Right forelimb (tissue), 1 donor: ENCODE measurements at regions not wholly inside any gene's neighbourhood (a gene's known extent, or its start where the extent isn't known, plus 50 kb on each side); places are given as distances from the start of the nearest gene placed in this dataset.
"Not testable (repeated sequence)": the region's sequence is repeated elsewhere in the genome, so short reads cannot be mapped to it uniquely, and the experiment has no call there.

Source experiments
- DNase-seq: peaks from one replicate; pipeline ENCODE4 v3.0.0-alpha.2; 2018

DNA sequence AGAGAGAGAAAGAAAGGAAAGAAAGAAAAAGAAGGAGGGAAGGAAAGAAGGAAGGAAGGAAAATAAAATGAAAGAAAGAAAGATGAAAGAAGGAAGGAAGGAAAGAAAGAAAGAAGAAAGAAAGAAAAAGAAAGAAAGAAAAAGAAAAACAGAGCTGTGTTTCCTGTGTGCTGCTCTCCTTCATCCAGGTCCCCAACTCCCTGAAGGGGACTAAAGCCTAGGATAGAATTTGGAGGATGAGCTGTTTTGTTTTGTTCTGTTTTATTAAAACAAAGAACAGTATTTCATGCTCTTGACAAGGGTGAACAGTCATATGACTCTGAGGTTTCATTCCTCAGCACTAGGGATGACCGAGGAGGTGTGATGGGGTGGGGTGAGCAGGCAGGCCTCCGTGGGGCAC is 164.8 kb upstream of the NDN start:
- DNase-seq = no peak

DNA sequence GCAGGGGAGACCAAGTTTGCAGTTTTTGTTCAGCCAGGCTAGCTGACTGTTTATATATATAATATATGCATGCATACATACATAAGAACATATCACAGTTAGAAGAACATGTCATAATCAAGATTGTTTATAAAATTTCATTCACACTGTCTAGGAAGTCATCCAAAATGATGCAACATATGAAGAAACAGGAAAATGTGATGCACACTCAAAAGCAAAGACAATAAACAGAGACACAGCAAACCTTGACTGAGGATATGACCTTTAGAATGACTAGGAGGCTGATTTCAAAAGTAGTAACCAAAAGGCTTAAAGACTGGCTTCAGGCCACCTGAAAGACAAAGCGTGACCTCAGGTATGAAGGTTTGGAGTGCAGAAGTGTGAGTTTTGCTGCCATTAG is 166.2 kb upstream of the NDN start:
- no peak for DNase-seq

DNA sequence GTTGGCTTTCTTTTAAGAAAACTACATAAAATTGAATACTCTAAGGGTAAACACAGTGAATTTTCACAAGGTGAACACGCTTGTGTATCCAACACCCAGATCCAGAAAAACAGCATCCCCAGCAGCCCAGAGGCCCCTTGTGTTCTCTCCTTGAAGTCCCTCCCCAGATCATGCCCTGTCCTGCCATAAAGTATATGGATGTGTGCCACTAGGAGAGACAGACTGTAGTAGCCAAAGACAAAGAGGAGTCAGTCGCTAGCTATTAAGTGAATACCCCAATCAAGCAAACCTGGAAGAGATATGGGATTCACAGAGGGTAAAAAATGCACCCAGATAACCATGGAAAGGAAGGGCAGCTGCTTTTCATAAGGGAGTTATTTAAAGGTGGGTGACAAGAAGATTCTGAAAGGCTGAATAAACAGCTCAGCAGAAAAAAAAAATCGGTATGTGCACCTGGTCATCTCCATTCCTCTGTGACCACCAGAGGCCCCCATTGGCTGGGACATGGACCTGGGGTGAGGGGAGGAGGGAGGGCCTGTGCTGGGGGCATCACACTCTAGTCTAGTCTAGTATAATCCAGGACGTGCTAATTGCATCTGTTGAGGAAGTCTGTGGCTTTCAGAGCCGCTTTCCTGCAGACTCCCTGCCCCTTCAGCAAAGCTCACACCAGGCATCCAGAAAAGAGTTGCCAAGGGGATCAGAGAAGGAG is 167.3 kb upstream of the NDN start:
- no peak for DNase-seq

DNA sequence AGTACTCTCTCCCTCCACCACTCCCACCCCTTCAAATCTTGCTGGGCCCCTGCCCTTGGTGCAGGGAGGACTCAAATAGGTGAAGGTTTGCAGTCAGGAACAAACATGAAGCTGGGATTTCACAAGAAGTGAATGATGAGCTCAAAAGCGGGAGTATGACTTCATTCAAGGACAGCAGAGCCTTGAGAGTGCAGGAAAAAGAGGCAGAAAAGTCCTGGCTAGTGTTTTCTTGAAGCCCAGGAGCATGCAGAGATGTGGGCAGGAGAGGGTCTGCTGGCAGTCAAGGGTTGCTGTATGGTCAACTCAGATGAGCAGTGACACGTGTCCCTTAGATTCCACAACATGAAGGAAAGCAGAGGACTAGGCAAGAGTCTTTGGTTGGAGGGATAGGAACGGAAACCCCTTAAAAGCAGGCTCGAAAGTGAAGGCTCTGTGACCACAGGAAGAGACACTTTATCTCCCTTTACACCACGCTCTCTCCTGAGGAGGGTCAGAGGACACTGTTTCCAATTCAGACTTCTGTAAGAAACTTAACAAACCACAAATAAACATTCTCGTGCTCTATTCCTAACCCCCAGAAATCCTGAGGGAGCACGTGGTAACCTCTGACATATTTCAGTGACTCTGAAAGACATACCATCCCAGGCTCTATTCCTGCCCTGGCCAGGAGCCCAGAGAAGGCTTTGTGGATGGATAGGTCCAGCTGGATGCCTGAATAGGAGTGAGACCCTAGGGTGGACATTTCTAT is 168.0 kb upstream of the NDN start:
- DNase-seq = no peak

DNA sequence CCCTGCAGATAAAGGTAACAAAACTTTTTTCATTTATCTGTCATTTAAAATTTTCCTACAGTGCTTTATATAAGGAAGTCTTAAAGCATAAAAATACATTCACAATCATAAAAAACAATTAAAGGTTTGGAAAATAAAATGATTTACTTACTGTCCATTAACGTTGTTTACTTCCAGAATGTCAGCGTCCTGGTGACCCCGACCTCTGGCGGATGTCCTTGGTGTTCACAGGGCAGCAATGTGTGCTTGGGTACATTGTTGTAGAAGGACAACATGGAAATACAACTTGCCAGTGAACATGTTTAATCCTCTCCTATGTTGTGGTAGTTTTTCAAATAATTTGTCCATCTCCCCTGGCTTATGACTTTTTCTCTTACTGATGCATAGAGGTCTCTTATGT is 168.8 kb upstream of the NDN start:
- DNase-seq = no peak

DNA sequence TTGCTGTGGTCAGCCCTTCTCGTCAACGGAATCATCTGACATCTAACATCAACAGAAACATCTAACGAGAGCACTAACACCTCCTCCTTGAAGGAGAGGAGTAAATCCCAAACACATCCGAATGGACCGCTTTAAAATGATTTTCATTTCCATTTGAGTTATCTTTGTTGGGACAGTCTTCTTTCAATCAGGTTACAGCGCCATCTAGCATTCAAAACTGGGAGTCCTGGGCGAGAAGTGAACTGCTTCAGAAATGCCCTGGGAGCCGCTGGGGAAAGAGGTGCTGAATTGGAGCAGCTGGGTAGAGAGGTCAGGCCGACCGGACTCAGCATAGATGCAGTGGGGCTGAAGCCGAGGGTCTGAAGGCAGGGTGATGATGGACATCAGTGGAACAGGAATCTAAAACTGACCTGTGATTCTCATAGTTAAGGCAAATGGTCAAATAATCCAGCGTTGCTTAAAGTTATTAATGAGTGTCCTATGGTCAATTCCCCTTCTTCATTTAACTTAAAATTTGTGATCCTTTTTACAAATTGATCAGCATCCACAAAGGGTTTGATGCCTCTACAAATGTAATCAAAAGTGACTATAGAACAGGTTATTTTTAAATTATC is 170.0 kb upstream of the NDN start:
- peak; percentile 60 for DNase-seq

DNA sequence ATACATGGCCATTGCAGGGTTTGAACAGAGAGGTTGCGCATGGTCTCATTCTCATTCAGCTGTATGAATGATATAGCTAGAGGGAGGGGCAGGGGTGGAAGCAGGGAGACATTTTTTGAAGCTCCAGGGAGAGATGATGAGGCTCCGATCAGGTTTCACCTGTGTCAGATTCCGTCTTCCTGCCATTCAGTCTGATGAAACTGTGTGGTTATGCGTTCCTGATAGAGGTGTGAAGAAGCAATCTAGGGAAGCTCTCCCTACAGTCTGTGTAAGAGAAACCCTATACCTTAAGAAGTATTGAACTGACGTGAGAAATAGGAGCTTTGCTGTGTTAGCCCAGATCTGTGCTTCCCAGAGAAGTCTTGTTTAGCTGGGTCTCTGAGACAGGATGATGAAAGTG is 171.9 kb upstream of the NDN start:
- no peak for DNase-seq

DNA sequence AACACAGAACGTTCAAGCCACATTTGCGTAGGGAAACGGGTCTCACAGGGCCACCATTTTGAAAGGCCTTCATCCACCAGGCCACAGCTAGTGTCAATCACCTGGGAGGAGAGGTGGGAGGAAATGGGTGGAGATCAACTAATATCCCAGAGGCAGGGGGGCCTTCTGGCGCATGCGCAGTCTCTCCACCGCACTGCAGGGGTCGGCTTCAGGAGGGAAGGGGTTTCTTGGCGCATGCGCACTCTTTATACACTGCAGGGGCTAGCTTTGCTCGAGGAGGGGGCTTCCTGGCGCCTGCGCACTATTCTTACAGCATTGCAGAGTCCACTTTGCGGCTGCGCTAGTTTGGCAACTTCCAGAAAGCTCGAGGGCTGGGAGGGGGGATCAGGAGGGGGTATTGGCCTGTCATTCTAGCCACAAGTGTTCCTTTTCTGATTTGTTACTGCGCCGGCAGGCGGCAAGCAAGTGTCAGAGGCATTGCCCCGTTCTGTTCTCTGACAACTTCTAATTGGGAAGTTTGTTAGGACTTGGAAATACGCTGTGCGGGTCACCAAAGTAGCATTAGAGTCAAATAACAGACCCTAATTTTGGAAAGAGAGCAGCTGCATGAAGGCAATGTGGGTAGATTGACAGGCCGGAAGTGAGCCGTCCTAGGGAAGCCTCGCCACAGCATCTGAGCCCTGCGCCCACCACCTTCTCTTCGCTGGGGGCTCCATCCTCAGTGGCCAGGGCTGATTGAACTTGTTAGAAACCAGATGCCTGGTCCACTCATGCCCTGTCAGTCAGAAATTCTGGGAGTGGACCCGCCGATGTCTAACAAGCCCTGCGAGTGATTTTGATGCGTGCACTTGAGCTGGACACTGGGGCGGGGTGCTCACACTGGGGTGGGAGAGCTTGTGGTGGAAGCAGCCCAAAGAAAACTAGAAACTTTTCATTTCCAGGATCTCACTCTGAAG is 173.5 kb upstream of the NDN start:
- DNase-seq = no peak

DNA sequence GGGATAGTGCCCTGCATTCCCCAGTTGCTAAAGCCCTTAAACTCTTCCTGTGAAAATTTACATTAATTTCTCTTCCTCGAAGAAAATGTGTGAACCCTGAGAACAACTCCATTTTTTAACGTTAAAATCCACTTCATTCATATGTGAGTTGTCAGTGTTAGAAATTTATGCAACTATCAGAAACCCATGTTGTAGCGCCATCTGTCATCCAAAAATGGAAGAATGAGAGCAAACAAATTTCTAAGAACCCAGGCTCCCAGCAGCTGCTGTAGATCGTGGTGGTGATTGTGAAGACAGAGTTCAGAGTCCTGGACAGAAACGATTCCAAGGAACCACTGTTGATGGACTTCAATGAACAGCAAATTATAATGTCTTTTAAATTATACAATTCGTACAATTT is 179.7 kb upstream of the NDN start:
- no peak for DNase-seq

DNA sequence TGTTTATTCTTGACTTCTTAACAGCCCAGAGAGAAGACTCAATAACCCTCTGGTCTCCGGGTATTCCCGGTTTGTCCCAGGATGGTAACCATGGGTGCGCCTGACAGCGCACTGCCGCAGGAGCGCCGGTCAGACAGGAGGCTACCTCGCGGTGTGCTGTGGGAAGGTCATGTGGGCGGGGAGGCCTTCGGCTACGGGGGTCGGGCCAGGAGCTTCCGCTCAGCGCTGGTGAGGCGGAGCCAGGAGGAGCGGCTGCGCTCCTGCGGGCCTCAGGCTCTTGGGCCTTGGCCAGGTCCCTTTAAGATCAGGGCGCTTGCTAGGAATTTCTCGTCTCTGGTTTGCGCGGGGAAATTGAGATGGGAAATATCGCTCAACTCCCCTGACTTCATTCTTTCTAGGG is 182.3 kb upstream of the NDN start:
- peak; percentile 61 for DNase-seq

DNA sequence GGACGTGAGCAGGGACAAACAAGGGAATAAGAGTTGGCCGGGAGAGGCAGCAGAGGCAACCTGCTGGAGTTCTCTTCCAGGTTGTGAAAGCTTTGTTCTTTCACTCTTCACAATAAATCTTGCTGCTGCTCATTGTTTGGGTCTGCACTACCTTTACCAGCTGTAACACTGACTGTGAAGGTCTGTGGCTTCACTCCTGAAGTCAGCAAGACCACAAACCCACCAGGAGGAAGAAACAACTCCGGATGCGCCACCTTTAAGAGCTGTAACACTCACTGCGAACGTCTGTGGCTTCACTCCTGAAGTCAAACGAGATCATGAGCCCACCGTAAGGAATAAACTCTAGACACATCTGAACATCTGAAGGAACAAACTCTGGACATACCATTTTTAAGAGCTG is 186.5 kb upstream of the NDN start:
- DNase-seq = not testable (repeated sequence)

DNA sequence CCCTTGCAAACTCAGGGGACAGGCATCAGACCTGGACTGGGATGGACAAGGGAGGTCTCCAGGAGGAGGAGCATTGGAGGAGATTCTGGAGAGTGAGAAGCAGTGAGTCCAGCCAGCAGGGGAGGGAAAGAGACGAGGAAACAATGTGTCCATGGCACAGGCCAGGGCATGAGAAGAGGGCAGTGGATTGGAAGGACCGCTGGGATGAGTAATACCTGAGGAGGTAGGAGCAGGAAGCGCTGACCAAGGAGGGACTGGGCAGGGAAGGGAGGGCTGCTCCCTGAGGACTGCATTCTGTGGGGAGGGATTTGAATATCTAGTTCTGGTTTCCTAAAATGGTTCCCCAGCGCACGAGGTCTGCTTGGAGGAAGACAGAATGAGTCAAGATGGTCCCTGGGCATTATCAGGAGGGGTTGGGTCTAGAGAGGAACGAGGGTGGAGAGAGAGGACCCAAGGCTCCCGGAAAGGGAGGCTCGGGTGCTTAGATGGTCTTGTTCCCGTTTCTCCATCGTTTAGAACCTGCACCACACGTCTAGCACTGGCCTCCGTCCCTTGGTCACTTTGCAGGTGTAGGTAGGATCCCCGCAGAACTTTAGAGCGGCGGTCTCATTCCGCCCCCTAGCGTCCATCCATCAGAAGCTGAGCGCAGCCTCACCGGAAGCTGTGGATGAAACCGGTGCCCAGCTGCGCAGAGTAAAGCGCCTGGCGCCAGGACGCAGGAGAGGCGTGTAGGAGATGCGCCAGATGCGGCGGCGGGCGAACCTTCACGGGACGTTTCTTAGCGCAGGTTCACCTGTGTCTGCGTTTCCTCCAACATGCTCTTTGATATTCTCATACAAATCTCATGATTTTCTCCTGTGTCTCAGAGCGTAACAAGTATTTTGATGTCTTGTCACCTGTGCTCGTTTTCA is 190.7 kb upstream of the NDN start:
- DNase-seq = peak; percentile 67

DNA sequence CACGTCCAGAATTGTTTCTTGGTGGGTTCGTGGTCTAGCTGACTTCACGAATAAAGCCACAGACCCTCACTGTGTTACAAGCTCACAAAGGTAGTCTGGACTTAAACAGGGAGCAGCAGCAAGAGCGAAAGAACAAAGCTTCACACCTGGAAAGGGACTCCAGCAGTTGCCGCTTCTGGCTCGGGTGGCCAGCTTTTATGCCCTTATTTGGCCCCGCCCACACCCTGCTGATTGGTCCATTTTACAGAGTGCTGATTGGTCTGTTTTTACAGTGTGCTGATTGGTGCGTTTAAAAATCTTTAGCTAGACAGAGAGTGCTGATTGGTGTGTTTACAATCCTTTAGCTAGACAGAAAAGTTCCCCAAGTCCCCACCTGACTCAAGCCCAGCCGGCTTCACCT is 194.2 kb upstream of the NDN start:
- DNase-seq = no peak

DNA sequence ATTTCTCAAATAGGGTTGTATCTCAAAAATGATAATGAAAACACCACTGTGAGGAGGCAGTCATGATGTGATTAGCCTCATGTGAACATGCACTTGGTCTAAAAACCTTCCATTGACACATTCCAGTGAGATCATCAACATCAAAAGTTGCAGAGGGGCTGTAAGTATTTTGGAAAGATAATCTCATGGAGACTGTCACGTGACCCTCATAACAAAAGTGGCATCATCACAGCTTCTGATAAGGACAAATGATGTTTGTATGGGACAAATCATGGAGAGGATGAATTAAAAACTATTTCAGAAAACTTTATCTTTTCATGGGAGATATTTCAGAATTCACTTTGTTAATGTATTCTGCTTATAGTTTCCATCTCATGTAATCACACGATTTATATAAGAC is 203.1 kb upstream of the NDN start:
- no peak for DNase-seq

DNA sequence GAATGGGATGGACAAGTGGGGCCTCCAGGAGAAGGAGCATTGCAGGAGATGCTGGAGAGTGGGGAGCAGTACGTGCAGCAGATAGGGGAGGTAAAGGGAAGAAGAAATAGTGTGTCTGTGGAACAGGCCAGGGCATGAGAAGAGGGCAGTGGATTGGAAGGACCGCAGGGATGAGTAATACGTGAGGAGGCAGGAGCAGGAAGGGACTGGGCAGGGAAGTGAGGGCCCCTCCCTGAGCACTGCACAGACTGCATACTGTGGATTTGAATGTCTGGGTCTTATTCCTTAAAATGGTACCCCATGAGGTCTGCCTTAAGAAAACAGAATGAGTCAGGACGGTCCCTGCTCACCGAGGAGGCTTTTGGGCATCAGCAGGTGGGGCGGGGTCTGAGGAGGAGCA is 210.0 kb upstream of the NDN start:
- DNase-seq = no peak

DNA sequence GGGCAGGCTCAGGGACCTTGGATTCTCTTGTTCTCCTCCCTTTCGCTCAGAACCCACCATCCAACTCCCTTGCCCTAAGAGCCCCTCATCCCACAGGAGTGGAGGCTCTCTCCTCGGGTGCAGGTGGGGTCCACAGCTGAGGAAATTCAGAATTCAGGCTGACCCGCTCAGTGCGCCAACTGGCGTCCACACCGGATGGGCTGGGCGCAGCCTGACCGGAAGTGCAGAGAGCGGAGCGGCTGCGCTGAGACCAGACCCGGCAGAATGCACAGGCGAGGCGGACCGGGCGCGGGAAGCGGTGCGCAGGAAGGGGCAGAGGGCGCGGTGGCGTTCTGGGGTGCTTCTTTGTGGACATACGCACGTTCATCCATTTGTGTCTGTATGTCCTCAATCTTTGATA is 210.4 kb upstream of the NDN start:
- DNase-seq = peak; percentile 67

DNA sequence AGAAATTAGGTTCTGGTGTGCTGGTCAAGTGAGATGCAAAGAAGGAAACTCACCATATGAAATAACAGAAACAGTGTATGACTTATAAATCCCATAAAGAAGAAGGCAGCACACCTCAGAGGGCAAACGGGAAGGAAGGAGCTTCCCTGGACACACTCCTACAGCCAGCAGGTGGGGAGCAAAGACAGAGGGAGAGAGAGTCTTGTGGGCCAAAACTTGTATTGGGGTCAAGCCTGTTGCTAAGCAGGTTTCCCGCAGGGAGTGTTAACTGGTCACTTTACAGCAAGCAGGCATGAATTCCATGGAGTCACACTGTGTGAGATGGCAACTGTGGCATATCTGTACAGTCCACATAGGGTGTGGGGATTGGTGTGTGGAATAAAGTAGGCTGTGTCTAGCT is 222.9 kb upstream of the NDN start:
- no peak for DNase-seq

DNA sequence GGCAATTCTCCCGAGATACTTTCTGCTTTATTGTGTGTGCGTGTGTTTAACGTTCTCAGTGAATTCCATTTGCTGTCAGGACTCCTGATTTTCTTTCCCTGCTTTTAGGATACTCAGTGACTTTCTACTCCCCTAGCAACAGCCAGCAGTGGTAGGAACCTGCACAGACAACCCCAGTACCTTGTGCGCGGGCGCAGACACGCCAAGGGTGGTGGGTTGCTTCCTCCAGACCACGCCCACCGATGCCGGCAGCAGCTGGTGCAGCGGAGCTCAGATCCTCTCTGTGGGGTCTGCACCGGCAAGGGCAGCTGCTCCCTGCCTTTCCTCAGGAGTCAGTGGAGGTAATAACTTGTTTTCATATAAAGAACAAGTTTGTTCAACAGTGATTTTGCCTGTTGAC is 225.1 kb upstream of the NDN start:
- no peak for DNase-seq

DNA sequence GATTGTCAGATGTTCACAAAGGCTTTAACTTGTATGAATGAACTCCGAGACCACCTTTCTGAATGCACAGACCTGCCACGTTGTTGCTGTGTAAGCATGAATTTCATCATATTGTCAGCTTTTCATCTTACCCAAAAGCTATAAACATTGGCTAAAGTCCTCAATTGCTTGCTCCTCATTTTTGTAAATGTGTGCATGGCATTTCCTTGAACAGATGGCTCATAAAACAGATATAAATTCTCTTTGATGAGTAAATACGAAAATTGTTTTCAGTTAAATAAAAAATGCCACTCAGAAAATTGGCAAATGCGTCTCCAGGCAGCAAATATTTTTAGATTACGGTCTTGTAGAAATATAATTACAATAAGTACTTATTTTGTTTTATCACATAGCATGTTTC is 226.0 kb upstream of the NDN start:
- no peak for DNase-seq

DNA sequence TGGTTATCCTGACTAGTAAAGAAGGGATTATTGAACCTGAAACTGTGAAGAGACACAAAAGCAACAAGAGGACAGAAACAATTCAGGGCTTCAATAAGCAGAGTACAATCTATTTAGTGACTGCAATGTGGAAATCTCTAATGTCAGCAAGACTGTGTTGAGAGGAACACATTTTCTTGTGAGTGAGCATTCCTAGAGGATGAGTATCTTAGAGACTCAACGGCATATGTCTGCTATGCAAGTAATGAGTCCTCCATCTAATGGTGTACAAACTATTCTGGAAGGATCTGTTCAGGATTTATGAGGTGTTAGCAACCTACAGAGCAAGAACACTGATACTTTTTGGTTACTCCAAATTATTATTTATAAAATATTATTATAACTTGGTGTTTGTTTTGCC is 226.5 kb upstream of the NDN start:
- no peak for DNase-seq

DNA sequence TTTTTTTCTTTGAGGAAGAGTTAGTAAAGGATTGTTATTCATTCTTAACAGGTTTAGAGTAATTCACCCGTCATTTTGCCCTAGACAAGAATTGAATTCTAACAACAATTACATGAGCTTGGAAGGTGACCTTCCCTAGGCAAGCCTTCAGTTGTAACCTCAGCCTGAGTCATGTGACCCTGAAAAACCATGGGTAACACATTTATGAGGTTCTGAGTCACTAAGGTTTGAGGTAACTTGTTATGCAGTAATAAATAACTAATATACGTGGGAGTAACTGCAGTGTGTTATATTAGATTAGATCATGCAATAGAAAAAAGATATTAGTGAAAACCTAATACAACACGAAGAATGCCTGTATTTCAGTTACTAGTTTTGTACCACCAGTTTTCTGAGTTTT is 237.6 kb upstream of the NDN start:
- no peak for DNase-seq

DNA sequence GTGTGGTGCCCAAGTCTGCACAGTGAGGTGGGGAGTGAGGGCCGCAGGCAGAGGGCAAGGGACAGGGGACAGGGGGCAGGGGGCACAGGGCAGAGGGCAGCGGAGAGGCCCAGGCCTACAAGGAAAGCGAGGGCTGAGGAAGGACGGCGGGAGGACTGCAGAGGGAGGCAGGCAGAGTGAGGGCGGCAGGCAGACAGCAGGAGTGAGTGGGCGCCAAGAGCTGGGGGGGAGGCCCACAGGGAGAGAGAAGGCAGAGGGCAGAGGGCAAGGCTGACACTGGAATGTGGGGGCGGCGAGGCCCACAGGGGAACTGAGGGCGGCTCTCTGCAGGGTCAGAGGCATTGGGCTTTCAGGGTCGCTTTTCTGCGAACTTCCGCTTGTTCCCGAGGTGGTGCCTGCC is 267.8 kb upstream of the NDN start:
- DNase-seq = no peak
